Activated naive CD4-positive, alpha-beta T cell treated with anti-CD3 and anti-CD28 coated beads, Interleukin-2, amount 50 U/mL, for 16 hours (primary cell): ENCODE measurements at regions not wholly inside any gene's neighbourhood (a gene's known extent, or its start where the extent isn't known, plus 50 kb on each side); places are given as distances from the start of the nearest gene placed in this dataset.
"Not testable (repeated sequence)": the region's sequence is repeated elsewhere in the genome, so short reads cannot be mapped to it uniquely, and the experiment has no call there.

ENCODE experiments used
- DNase-seq: peaks from one replicate; pipeline ENCODE4 v3.0.0-alpha.2; 2020

DNA sequence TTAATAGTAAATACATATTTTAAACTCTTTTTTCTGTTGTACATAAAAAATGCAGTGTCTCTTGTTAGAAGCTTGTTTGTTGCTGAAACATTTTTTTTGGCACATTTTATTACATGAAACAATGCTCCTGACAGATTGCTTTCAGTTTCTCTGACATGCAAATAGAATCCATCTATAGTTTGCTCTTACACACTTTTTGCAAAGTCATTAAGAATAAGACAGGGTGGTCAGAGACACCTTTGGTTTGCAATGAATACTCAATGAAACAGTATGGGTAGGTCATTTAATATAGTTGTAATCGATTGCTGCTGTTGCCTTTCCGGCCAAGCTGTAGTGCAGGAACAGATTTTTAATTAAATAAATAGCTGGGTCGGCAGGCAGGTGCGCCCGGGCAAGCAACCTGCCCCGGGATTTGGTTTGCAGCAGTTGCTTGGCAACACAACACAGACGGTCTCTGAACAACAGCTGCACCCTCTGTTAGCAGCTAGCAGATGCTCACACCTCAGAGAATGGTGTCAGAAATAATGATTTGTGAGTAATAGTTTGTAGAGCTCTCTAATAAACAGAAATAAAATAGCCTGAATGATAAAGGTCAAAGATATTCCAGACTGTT lies 115.7 kb upstream of the CACNA2D1 start:
- no peak for DNase-seq

DNA sequence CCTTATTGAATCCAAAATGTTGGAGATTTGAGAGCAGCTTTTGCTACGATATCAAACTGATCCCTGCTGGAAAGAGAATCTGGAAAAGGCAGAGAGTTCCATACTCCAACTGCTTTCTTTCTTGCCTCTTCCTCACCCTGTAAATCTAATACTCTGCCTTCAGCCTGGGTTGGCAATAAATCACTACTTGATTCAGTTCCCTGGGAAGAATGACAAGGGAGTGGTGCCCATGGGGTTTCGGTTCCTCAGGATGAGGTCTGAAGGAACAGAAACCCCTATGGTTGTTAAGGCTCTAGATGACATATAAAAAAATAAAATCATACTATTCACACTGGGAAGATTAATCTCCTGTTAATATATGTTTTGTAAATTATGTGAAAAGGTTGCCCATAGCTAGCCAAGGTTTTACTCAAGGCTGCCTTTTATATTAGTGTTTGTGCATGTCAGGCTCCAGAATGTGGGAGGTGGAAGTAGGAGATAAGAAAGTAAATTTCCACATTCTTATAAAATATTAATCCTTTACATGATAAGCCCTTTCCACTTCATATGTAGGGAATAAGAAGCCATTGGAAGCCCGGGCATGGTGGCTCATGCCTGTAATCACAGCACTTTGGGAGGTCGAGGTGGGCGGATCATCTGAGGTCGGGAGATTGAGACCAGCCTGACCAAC lies 106.2 kb upstream of the CACNA2D1 start:
- DNase-seq = no peak

DNA sequence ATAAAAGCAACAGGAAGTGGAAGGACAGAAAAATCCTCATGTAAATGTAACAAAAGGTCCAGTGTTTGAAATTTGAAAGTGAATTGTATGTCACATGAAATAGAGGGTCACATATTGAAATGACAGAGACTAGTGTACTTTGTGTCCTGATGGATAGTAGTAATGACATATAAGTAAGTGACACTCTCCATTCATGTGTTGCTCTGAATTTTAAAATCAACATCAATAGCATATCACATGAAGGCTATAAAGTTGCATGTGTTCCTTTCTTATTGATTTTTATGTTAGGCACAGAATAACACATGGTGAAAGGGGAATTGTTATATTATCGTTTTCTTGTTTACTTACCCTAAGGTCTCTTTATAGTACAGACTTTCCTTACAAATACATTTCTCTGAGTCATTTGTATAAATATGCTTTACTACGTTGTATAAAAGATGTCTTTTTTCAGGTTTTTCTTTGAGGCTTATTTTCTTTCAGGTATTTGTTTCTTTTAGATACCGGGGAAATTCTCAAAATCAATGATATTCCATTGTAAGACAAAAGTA lies 104.6 kb upstream of the CACNA2D1 start:
- DNase-seq = no peak

DNA sequence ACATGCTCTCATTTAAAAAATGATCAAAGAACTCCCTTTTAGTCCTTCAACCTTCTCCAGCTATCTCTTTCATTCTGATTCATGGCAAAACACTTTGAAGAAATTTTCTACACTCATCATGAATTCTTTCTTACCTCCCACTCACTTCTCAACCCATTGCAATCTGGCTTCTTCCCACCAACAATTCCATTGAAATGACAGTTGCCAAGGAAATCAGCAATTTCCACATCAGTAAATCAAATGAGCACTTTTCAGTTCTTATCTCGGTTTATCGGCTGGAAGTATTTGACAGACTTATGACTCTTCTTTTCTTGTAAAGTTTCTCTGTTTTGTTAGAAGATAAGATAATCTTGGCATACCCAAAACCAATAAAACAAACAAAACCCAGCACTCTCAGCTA lies 99.1 kb upstream of the CACNA2D1 start:
- no peak for DNase-seq

DNA sequence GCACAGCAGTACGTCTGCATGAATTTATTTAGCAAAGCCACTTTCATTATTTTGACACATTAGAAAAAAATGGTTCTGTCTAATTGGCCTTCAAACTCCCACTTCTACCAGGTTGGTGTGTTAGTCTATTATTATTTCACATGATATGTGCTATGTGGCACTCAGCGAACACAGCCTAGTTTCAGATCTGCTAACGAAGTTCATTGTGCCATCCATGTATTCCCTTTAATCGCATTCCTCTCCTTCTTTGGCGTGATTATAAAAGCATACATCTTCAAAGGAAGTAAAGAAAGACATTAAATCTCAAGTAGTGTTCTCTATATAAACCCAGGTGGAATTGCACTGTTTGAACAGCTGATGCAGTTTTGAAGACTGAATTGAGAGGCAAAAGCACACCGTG lies 96.4 kb upstream of the CACNA2D1 start:
- no peak for DNase-seq

DNA sequence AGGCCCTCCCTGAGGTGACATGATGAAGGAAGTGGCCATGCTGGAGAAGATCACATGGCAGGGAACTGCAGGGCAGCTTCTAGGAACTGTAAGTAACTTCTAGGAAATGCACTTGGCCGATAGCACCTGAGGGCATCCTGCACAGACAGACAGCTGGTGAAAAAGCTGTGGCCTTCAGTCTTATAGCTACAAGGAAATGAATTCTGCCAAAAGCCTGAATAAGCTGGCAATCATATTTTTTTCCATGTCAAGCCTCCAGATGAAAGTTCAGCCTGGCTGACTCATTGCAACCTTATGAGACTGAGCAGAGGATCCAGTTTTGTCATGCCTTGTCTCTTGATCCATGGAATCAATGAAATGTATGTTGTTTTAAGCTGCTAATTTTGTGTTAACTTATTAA lies 91.1 kb upstream of the CACNA2D1 start:
- DNase-seq = no peak

DNA sequence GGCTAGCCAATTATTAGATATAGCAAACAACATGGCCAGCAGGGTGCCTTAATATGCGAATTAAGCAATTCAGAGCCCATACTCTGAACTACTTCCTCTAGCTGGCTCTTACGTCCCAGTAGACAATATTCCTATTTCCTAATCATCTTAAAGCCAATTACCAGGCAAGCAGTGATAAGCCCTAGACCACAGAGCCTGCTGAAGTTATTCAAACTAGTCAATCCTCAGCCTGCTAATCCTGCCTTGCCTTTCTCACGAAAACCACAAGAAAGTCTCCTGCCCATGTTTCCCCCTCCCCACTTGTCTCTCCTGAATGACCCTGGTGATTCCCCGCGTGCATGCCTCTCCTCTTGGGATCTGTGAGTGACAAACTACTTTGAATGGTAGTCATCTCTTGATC lies 86.8 kb upstream of the CACNA2D1 start:
- DNase-seq = no peak

DNA sequence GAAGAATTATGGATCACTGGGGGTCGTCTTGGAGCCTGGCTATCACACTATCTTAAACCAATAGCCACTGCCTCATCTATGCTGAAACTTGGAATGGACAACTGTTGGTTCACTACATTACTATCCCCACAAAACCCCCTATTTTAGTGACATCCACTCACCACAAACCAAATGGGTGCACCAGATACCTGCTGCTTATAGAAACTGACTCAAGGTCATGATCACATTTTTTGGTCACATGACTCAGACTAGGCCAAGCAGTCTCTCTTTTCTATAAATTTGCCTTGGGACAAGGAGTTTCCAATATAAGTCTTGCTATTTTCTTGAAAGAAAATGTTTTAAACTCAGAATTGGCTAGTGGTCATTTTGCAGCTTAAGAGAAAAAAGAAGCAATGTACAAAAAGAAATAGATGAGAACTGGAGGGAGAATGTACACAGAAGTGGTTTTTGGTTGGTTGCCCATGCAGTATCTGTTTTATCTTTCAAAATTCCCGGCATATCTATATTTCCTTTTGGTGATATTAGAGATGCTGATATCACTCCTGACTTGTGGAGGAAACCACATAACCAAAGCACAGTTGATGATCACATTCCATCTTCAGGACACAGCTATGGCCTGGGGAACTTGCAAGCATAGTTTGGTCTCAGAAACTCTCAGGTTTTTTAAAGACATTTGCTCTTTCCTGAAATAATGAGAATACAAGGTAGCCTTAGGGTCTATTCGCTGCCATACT lies 85.2 kb upstream of the CACNA2D1 start:
- no peak for DNase-seq

DNA sequence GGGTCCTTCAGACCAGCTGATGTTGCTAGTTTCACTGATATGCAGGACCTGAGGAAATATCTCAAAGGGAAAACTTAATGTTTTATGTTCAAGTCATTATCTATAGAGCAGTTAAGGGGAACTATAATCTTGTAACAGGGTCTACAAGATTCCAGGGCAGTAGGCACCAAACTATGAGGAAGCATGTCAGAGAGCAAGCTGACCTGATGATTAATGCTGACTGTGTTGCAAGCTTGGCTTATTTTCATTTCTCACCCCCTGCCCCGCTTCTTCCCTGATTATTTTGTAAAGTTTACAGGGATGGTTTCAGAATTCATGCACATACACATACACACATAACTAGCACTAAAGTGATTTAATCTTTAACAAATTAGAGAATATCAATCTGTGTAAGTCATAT lies 84.3 kb upstream of the CACNA2D1 start:
- no peak for DNase-seq

DNA sequence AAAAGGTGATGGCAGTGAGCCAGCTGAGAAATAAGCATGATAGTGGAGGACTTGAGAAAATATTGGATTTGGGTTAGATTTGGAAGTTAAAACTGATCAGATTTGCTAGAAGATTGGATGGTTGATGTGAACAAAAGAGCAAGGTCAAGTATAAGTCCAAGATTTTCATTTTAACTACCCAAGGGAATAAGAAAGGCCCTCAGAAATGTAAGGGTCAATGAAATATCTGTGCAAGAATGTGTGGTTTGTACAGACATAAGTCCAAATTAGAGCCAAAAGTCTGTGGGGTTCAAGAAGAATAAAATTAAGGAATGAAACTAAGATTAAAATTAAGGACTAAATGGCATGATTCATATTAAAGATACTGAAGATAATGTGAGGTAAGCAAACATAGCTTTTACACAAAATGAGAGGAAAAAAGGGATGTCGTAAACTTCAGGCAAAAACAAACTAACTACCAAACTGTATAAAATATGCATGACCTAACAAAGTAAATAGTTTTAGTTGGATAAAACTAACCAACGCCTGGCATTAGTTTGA lies 78.4 kb upstream of the CACNA2D1 start:
- no peak for DNase-seq

DNA sequence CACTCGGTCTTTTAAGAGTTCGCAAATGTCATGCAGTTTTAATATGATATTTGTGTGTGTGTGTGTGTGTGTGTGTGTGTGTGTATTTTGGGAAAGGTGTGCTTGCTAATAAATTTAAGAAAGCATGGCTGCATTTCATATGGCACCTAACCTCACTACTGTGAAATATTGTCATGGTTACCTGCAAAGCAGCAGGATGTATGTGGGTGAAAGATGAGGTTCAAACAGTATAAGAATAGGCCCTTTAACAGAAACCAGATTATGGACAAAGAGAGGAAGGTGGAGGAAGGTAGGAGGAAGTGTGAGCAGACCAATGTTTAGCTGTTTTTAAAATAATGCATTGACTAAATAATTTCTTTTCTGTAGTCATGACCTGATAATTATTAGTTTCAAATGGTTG lies 73.5 kb upstream of the CACNA2D1 start:
- DNase-seq = no peak

DNA sequence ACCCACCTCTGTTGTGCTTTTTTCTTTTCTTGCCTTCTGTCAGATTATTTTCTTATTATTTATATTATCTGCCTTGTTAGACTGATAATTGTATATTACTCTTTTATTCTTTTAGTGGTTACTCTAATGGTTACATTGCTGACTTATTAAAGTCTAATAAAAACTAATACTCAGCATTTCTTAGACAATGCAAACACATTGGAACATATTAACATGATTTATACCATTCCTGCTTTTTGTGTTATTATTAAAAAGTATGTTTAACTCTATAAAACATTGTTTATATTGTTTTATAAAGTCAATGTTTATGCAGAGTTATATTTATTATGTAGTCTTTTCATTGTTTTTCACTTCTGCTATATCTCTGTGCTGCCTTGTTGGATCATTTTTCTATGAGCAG lies 68.0 kb upstream of the CACNA2D1 start:
- DNase-seq = no peak

DNA sequence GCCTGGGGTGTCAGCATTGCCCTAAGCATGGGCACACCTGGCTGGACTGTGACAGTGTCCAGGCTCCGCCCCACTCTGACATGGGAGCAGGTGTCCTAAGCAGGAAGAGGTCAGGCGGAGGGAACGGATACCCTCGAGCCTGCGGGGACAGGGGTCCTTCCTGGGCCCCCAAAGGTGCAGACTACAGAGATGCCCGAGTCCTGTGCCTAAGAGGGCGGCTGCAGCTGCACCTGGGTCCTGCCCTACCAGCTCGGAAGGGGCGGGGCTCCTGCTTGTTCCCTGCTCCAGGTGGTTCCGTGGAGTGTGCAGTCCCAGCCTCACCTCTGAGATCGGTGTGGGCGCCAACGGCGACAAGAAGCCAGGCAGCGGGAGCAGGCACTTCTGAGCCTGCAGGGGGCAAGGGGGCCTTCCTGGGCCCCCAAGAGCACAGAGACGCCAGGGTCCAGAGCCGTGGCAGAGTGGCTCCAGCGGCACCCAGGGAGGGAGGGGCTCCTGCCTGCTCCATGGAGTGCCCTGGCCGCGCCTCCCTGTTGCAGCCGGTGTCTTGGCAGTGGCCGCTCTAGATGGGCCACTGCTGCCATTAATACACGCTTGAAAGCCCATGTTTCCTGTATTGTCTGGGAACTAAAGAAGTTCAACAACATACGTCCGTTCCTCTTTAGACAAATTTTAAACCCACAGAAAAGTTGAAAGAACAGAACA lies 64.5 kb upstream of the CACNA2D1 start:
- no peak for DNase-seq

DNA sequence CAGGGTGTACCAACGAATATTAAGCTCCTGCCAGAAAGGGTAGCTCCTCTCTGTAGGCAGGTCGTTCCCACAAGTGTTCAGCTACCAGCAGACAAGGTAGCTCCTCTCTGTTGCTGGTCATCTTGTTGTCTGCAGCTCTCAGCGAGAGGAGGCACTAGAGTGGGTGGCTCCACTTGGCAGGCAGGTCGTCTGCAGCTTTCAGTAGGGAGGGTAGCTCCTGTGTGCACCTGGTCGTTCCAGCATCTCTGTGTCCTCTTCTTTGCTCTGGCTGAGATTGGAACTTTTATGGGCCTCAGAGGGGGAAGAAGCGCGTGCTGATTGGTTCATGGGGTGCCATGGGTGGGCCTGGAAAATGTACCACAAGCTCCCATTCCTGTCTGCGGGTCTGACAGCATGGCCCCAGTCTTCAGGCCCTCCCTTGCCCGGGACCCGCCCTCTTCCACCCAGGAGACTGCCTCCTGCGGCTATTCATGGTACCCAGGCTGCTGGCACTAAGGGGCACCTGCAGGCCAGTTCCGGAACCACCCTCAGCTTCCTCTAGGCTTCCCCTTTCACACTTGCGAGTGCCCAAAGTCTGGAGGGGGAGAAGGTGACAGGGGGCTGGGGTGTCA lies 63.9 kb upstream of the CACNA2D1 start:
- DNase-seq = no peak

DNA sequence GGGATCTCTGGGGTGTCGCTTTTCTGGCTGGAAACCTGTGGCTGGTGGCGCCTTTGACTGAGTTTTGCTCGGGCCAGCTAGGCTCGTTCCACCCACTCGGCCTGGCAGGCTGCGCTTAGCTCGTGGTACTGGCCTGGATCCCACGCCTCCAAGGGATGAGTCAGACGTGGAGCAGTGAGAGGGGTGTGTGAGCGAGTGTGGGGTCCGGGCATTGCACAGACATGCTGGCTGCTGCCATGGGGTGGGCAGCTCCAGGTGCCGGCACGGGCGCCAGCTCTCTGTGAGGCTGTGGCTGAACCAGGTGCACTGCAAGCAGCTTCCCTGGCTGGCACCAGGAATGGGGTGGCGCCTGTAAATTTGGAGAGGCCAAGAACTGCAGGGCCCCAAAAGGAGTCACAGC lies 63.1 kb upstream of the CACNA2D1 start:
- DNase-seq = no peak

DNA sequence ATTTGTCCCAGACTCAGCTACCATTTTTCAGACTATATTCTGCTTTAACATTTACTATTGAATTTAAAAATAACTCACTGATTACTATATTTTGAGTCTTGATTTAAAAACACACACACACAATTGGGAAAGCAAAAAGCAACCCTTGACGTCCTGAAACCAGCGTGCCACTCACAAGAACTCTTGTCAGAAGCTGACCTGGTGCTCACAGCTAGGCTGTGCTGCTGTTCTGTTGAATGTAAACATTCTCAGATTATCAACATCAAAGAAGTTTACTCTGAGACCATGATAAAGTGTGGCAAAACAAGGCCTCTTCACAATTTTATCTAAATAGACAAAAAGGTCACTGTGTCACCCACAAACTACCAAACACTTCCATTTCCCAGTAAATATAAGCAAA lies 62.6 kb upstream of the CACNA2D1 start:
- DNase-seq = no peak

DNA sequence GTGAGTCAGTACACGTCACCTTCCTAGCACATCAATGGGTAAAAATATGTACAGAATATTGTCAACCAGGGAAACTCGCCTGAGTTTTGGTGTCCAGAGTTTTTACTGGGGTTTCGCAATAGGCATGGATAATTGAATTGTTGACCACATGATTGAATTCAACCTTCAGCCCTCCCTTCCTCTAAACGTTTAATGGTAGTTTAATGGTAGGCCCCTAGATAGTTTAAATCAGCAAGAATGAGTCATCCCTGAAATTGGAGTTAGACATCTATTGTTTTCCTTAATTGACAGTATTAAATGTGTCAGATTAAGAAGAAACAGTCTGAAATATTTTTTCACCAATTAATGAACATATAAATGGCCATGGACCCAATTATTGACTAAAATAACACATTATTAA lies 57.8 kb upstream of the CACNA2D1 start:
- DNase-seq = no peak

DNA sequence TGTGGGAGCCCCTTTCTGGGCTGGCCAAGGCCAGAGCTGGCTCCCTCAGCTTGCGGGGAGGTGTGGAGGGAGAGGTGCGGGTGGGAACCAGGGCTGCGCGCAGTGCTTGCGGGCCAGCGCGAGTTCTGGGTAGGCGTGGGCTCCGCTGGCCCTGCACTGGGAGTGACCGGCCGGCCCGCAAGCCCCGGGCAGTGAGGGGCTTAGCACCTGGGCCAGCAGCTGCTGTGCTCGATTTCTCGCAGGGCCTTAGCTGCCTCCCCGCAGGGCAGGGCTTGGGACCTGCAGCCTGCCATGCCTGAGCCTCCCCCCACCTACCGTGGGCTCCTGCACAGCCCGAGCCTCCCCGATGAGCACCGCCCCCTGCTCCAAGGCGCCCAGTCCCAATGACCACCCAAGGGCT lies 56.0 kb upstream of the CACNA2D1 start:
- DNase-seq = not testable (repeated sequence)

DNA sequence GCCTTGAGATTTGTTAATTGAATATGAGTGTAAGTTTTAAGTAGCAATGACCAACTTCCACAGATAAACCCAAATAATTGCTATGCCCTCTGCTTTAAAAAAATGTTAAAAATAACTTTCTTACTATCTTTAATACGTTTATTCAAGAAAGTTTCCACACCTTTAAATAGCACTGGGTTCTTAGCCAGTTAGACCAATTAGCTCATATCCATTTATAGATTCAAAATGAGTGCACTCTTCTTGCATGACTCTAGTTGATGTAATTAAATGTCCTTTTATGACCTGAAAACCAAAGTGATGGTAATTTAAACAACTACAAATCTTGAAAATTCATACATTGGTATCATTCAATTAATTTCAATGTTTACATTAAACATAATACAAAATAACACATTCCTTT lies 50.8 kb upstream of the CACNA2D1 start:
- no peak for DNase-seq
